ENCODE measurements at regions not wholly inside any gene's neighbourhood (a gene's known extent, or its start where the extent isn't known, plus 50 kb on each side); places are given as distances from the start of the nearest gene placed in this dataset.

DNA sequence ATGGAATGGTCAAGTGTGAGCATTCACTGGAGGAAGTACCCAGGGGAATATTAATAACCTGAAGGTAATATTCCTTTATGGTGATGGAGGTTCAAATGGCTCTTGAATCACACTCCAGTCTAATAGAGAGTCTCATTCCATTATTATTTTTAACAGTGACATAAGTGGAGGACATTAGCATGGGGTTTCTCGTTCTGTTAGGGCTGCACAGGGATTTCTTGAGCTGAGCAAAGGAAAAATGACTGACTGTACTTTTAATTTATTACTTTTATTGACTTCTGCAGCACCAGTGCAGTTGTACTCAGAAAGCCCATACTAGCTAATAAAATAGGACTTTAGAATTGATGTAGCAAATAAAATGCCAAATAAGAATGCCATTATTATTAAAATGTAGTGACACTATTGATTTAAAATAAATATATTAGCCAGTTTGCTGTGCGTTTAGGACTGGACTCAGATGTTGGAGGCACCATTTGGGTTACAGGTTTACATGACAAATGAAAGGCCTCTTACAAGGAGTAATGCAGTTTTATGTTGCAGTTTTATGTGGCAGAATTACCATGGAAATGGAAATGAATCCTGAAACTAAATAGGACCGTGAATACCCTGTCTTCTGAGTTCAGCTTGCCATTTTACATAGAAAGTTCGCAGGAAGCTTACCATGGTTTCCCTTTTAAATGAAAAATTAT lies 705.1 kb upstream of the GRM7 start:
- no peaks in the 10 kb centered on the region for H3K36me3 ChIP-seq (ENCODE audit: low read depth, missing control alignments)
- TF ChIP-seq CTCF (IDR thresholded peaks at IDR 0.05), result no peak
- TF ChIP-seq POLR2A (IDR thresholded peaks at IDR 0.05), result no peak
- no peaks in the 10 kb centered on the region for H3K9me3 ChIP-seq
- no peaks in the 10 kb centered on the region for H3K27me3 ChIP-seq
- no peak overlapping the region for H3K27ac ChIP-seq
- 88 to 93% methylated on average over 4 of the region's 4 CpGs for WGBS, 2 donors
- no peaks in the 10 kb centered on the region for H3K4me1 ChIP-seq
- intact Hi-C loops (cut with DNase I; ENCODE audit: low total_unique reads), result no loop called here
- H3K4me3 ChIP-seq, result no peak overlapping the region
- DNase-seq, result no peak

GRCh38 chr3:6165951-6166350 lies 695.0 kb upstream of the GRM7 start:
- WGBS, 2 donors, result 69 to 76% methylated on average over 6 of the region's 6 CpGs
- H3K27me3 ChIP-seq, result no peaks in the 10 kb centered on the region

DNA sequence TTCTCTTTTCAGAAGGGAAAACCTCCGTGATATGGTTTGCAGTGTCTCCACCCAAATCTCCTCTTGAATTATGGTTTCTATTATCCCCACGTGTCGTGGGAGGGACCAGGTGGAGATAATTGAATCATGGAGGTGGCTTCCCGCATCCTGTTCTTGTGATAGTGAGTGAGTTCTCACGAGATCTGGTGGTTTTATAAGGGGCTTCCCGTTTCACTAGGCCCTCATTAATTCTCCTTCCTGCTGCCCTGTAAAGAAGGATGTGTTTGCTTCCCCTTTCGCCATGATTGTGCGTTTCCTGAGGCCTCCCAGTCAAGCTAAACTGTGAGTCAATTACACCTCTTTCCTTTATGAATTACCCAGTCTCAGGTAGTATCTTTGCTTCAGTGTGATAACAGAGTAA lies 692.7 kb upstream of the GRM7 start:
- no peak overlapping the region for H3K27ac ChIP-seq
- no peak for DNase-seq
- no peaks in the 10 kb centered on the region for H3K36me3 ChIP-seq (ENCODE audit: low read depth, missing control alignments)
- TF ChIP-seq CTCF (IDR thresholded peaks at IDR 0.05) (no peak), POLR2A (IDR thresholded peaks at IDR 0.05) (no peak)
- H3K9me3 ChIP-seq, result no peaks in the 10 kb centered on the region
- WGBS, 2 donors, result 64 to 82% methylated on average over 8 of the region's 8 CpGs
- no peaks in the 10 kb centered on the region for H3K4me1 ChIP-seq
- intact Hi-C loops (cut with DNase I; ENCODE audit: low total_unique reads), result no loop called here
- H3K27me3 ChIP-seq, result no peaks in the 10 kb centered on the region
- H3K4me3 ChIP-seq, result no peak overlapping the region

More at GRCh38 chr3:6165951-6166350, 695.0 kb upstream of the GRM7 start:
- intact Hi-C loops (cut with DNase I; ENCODE audit: low total_unique reads), result no loop called here
- TF ChIP-seq CTCF (IDR thresholded peaks at IDR 0.05) (no peak), POLR2A (IDR thresholded peaks at IDR 0.05) (no peak)
- no peaks in the 10 kb centered on the region for H3K36me3 ChIP-seq (ENCODE audit: low read depth, missing control alignments)
- no peak for DNase-seq
- H3K4me3 ChIP-seq, result no peak overlapping the region
- H3K9me3 ChIP-seq, result no peaks in the 10 kb centered on the region
- no peaks in the 10 kb centered on the region for H3K4me1 ChIP-seq
- no peak overlapping the region for H3K27ac ChIP-seq

DNA sequence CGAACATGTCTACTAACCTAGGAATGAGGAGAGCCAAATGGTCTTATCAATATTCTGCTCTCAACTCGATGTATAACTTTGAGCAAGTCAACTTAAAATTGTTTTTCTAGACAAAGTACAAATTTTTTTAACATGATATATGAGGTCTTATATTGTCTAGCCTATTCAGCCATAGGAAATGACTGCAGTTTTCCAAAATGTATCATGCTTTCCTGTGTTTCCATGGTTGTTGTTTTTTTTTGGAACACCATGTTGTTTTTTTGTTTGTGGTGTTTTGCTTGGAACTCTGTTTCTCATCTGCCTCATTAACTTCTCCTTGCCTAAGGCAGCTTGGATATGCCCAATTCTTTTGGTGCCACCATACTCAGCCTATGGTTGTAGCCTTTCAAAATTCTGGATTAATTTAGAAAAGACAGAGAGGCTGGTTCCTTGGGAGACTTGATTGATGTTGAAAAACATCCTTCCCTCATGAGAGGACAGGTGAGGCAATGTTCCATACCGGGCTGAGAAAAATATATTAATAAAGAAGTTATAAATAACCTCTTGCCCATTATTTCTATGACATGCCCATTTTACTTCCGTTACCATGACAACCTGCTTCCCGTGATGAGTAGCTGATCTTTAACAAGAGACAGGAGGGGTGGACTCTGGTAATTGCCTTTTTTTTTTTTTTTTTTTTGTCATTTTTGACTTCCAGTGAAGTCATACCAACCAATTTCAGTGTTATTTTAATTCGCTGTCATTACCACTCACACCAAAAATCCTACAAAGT lies 687.9 kb upstream of the GRM7 start:
- Histone ChIP-seq H3K36me3 (ENCODE audit: low read depth, missing control alignments) (no peaks in the 10 kb centered on the region), H3K9me3 (no peaks in the 10 kb centered on the region), H3K27ac (no peak overlapping the region), H3K4me3 (no peak overlapping the region), H3K27me3 (no peaks in the 10 kb centered on the region), H3K4me1 (no peaks in the 10 kb centered on the region)
- no peak for TF ChIP-seq CTCF (IDR thresholded peaks at IDR 0.05)
- no peak for TF ChIP-seq POLR2A (IDR thresholded peaks at IDR 0.05)
- no peak for DNase-seq
- 50 to 51% methylated on average over 6 of the region's 6 CpGs for WGBS, 2 donors
- intact Hi-C loops (cut with DNase I; ENCODE audit: low total_unique reads), result no loop called here

All from testis (tissue), 2 donors.